ENCODE measurements at regions not wholly inside any gene's neighbourhood (a gene's known extent, or its start where the extent isn't known, plus 50 kb on each side); places are given as distances from the start of the nearest gene placed in this dataset.
A peak's percentile ranks its signal among the peaks of the same experiment; 100 is the strongest.

- Mint-ChIP-seq H3K27me3 (ENCODE audit: low read depth in 2 of 2) (peaks cover 14 to 35% of the 10 kb centered on the region in 2 donors), H3K9me3 (no peaks in the 10 kb centered on the region), H3K27ac (no peak overlapping the region), H3K36me3 (no peaks in the 10 kb centered on the region), H3K4me1 (no peaks in the 10 kb centered on the region), H3K4me3 (no peak overlapping the region)
- H3K27me3 ChIP-seq (ENCODE audit: control insufficient read depth, insufficient read depth, low read length) = peaks cover 18% of the 10 kb centered on the region
- no peaks in the 10 kb centered on the region for H3K9me3 ChIP-seq (ENCODE audit: control insufficient read depth, insufficient read depth, low read length)
- no peak overlapping the region for H3K27ac ChIP-seq (ENCODE audit: low read length)
- no peak overlapping the region for H3K4me3 ChIP-seq (ENCODE audit: low read length)
- 0% methylated on average over 1 of the region's 3 CpGs for WGBS (ENCODE audit: insufficient coverage)
- DNase-seq (peak in 1 of 2 donors; percentile 21), ATAC-seq (no peak)
- intact Hi-C loops (cut with micrococcal nuclease) = no loop called here
- no peaks in the 10 kb centered on the region for H3K4me1 ChIP-seq (ENCODE audit: control insufficient read depth, insufficient read depth, low read length)
- no peaks in the 10 kb centered on the region for H3K36me3 ChIP-seq (ENCODE audit: control insufficient read depth, insufficient read depth, low read length)
- TF ChIP-seq CTCF (IDR thresholded peaks at IDR 0.05) = peak; percentile 38
Measured at GRCh38 chr1:90114521-90115141, 119.7 kb downstream of the ZNF326 start.

- H3K9me3 ChIP-seq (ENCODE audit: control insufficient read depth, insufficient read depth, low read length) = no peaks in the 10 kb centered on the region
Measured at GRCh38 chr1:90107990-90108389, 113.1 kb downstream of the ZNF326 start.

GRCh38 chr1:90106311-90106710 is 111.4 kb downstream of the ZNF326 start:
- Mint-ChIP-seq H3K27me3 (ENCODE audit: low read depth in 2 of 2) (peaks cover 5 to 14% of the 10 kb centered on the region in 2 donors), H3K4me1 (no peaks in the 10 kb centered on the region)

More at GRCh38 chr1:90107990-90108389, 113.1 kb downstream of the ZNF326 start:
- WGBS (ENCODE audit: insufficient coverage) = 41% methylated on average over 2 of the region's 2 CpGs
- intact Hi-C loops (cut with micrococcal nuclease) = no loop called here
- H3K4me3 ChIP-seq (ENCODE audit: low read length) = no peak overlapping the region
- H3K27ac ChIP-seq (ENCODE audit: low read length) = no peak overlapping the region
- H3K4me3 Mint-ChIP-seq = no peak overlapping the region
- no peaks in the 10 kb centered on the region for H3K36me3 ChIP-seq (ENCODE audit: control insufficient read depth, insufficient read depth, low read length)
- peaks cover 5% of the 10 kb centered on the region for H3K27me3 ChIP-seq (ENCODE audit: control insufficient read depth, insufficient read depth, low read length)
- no peaks in the 10 kb centered on the region for H3K36me3 Mint-ChIP-seq
- TF ChIP-seq CTCF (IDR thresholded peaks at IDR 0.05) = no peak
- no peaks in the 10 kb centered on the region for H3K4me1 Mint-ChIP-seq
- H3K4me1 ChIP-seq (ENCODE audit: control insufficient read depth, insufficient read depth, low read length) = no peaks in the 10 kb centered on the region
- DNase-seq (no peak), ATAC-seq (no peak)
- H3K27ac Mint-ChIP-seq = no peak overlapping the region
- peaks cover 5 to 14% of the 10 kb centered on the region in 2 donors for H3K27me3 Mint-ChIP-seq (ENCODE audit: low read depth in 2 of 2)
- H3K9me3 Mint-ChIP-seq = no peaks in the 10 kb centered on the region

More at GRCh38 chr1:90106311-90106710, 111.4 kb downstream of the ZNF326 start:
- intact Hi-C loops (cut with micrococcal nuclease) = no loop called here
- H3K4me1 ChIP-seq (ENCODE audit: control insufficient read depth, insufficient read depth, low read length) = no peaks in the 10 kb centered on the region
- H3K36me3 ChIP-seq (ENCODE audit: control insufficient read depth, insufficient read depth, low read length) = no peaks in the 10 kb centered on the region
- no peak for TF ChIP-seq CTCF (IDR thresholded peaks at IDR 0.05)
- DNase-seq = no peak
- H3K27ac Mint-ChIP-seq = no peak overlapping the region
- ATAC-seq = no peak
- H3K36me3 Mint-ChIP-seq = no peaks in the 10 kb centered on the region
- H3K9me3 ChIP-seq (ENCODE audit: control insufficient read depth, insufficient read depth, low read length) = no peaks in the 10 kb centered on the region
- H3K4me3 Mint-ChIP-seq = no peak overlapping the region
- 82% methylated on average over 4 of the region's 4 CpGs for WGBS (ENCODE audit: insufficient coverage)
- no peaks in the 10 kb centered on the region for H3K9me3 Mint-ChIP-seq
- H3K27me3 ChIP-seq (ENCODE audit: control insufficient read depth, insufficient read depth, low read length) = peaks cover 5% of the 10 kb centered on the region
- no peak overlapping the region for H3K27ac ChIP-seq (ENCODE audit: low read length)
- no peak overlapping the region for H3K4me3 ChIP-seq (ENCODE audit: low read length)

Measured in natural killer cell (primary cell).